Urinary bladder (tissue), 3 donors: ENCODE measurements at regions not wholly inside any gene's neighbourhood (a gene's known extent, or its start where the extent isn't known, plus 50 kb on each side); places are given as distances from the start of the nearest gene placed in this dataset.

Experiments used
- DNase-seq: peaks from one replicate; pipeline ENCODE4 v3.0.0-alpha.2; 2015; ENCODE audit errors: extremely low spot score
- H3K27ac ChIP-seq: one replicate; pipeline ENCODE4 v1.5.1; 2013; ENCODE audit warnings: low read depth, mild to moderate bottlenecking, moderate library complexity
- H3K36me3 ChIP-seq: one replicate; pipeline ENCODE4 v1.6.1; 2013; ENCODE audit warnings: mild to moderate bottlenecking, moderate library complexity; ENCODE audit not compliant: insufficient read depth
- H3K4me1 ChIP-seq: one replicate; pipeline ENCODE4 v1.6.1; 2013; ENCODE audit warnings: mild to moderate bottlenecking, moderate library complexity; ENCODE audit not compliant: insufficient read depth
- H3K4me3 ChIP-seq: one replicate; pipeline ENCODE4 v1.5.1; 2013; ENCODE audit warnings: low read depth, low read length
- WGBS: extraction: QIAGEN DNeasy Blood & Tissue Kit; methylation state at CpG from one replicate; pipeline ENCODE4 v1.1.7; 2013; 5-methylcytosine and 5-hydroxymethylcytosine counted together
- donor health status: healthy with polysubstance abuse.
- donor health status: healthy.

- Histone ChIP-seq H3K4me1 (no peaks in the 10 kb centered on the region), H3K36me3 (no peaks in the 10 kb centered on the region), H3K27ac (no peak overlapping the region), H3K4me3 (no peak overlapping the region)
- no peak for DNase-seq
- WGBS: 94% methylated on average over 4 of the region's 4 CpGs
These were observed 131.6 kb downstream of the OSR1 start for GRCh38 chr2:19226871-19227270.

- Histone ChIP-seq H3K4me1 (no peaks in the 10 kb centered on the region), H3K27ac (no peak overlapping the region), H3K4me3 (no peak overlapping the region), H3K36me3 (no peaks in the 10 kb centered on the region)
- DNase-seq: no peak
- WGBS: 83% methylated on average over 6 of the region's 6 CpGs
These were observed 132.0 kb downstream of the OSR1 start for GRCh38 chr2:19226386-19226785.

- no peak overlapping the region for H3K27ac ChIP-seq
- DNase-seq: no peak
- no peaks in the 10 kb centered on the region for H3K36me3 ChIP-seq
- no peak overlapping the region for H3K4me3 ChIP-seq
- WGBS: 100% methylated on average over 1 of the region's 1 CpG
- no peaks in the 10 kb centered on the region for H3K4me1 ChIP-seq
These were observed 132.5 kb downstream of the OSR1 start for GRCh38 chr2:19225931-19226330.

- Histone ChIP-seq H3K4me3 (no peak overlapping the region), H3K36me3 (no peaks in the 10 kb centered on the region), H3K4me1 (no peaks in the 10 kb centered on the region), H3K27ac (no peak overlapping the region)
- DNase-seq: no peak
These were observed 133.3 kb downstream of the OSR1 start for GRCh38 chr2:19225126-19225525.

GRCh38 chr2:19224486-19224885, 133.9 kb downstream of the OSR1 start:
- no peaks in the 10 kb centered on the region for H3K4me1 ChIP-seq
- H3K27ac ChIP-seq: no peak overlapping the region
- WGBS: 68% methylated on average over 1 of the region's 1 CpG
- no peak overlapping the region for H3K4me3 ChIP-seq
- no peak for DNase-seq
- no peaks in the 10 kb centered on the region for H3K36me3 ChIP-seq

GRCh38 chr2:19224011-19224410, 134.4 kb downstream of the OSR1 start:
- Histone ChIP-seq H3K4me3 (no peak overlapping the region), H3K36me3 (no peaks in the 10 kb centered on the region), H3K4me1 (no peaks in the 10 kb centered on the region), H3K27ac (no peak overlapping the region)
- DNase-seq: no peak
- 58% methylated on average over 5 of the region's 5 CpGs for WGBS

- DNase-seq: no peak
- 93% methylated on average over 2 of the region's 2 CpGs for WGBS
These were observed 139.4 kb downstream of the OSR1 start for GRCh38 chr2:19219060-19219459.

GRCh38 chr2:19218166-19218565, 140.3 kb downstream of the OSR1 start:
- no peak for DNase-seq
- no peaks in the 10 kb centered on the region for H3K36me3 ChIP-seq
- WGBS: 92% methylated on average over 2 of the region's 2 CpGs
- no peaks in the 10 kb centered on the region for H3K4me1 ChIP-seq
- H3K4me3 ChIP-seq: no peak overlapping the region
- no peak overlapping the region for H3K27ac ChIP-seq

More at GRCh38 chr2:19219060-19219459, 139.4 kb downstream of the OSR1 start:
- H3K36me3 ChIP-seq: no peaks in the 10 kb centered on the region
- H3K27ac ChIP-seq: no peak overlapping the region
- no peak overlapping the region for H3K4me3 ChIP-seq
- no peaks in the 10 kb centered on the region for H3K4me1 ChIP-seq

DNA sequence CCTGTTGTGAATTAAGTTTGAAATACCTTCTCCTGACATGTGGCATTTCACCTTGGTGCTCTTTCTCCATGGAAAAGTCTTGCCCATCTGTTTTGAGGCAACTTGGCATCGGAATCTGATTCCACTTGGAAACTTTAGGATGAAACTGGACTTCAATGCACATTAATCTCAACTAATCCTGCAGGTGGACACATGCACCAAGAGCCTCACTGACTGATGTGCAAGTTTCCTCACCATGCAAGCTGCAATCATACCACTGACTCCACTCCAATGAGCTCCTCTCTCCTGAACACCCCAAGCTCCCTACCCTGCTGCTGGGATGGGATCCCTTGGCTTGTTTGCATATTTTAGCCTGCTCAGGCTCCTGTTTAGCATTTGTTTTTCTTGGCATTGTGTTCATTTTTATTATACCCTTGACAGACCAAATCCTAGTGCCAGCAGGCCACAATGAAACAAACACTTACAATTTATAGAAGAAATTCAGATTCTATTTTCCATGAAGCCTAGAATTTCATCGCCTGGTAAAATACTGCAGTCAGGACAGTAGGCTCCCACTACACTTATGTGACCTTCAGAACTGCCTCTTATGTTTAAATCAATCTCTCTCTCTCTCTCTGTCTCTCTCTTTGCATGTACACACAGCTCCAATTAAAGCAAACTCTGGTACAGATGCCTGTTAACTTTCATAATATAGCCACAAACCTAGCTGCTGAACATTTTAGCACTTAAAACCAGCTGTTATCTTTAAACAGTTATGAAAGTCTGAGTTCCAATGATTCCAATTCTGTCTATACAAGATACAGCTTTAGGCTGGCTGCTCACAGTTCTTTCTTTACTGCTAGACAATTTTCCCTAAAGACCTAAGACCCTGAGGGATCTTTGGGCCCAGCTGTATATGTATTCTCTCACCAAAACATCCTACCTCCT, 141.5 kb downstream of the OSR1 start:
- no peak for DNase-seq
- no peak overlapping the region for H3K27ac ChIP-seq
- no peaks in the 10 kb centered on the region for H3K4me1 ChIP-seq
- no peaks in the 10 kb centered on the region for H3K36me3 ChIP-seq
- H3K4me3 ChIP-seq: no peak overlapping the region
- 85% methylated on average over 2 of the region's 2 CpGs for WGBS

GRCh38 chr2:19216238-19216637, 142.2 kb downstream of the OSR1 start:
- Histone ChIP-seq H3K36me3 (no peaks in the 10 kb centered on the region), H3K4me3 (no peak overlapping the region), H3K4me1 (no peaks in the 10 kb centered on the region), H3K27ac (no peak overlapping the region)
- 96% methylated on average over 2 of the region's 2 CpGs for WGBS
- DNase-seq: no peak

- Histone ChIP-seq H3K4me1 (no peaks in the 10 kb centered on the region), H3K4me3 (no peak overlapping the region), H3K27ac (no peak overlapping the region), H3K36me3 (no peaks in the 10 kb centered on the region)
- WGBS: 82% methylated on average over 5 of the region's 5 CpGs
- no peak for DNase-seq
These were observed 143.6 kb downstream of the OSR1 start for GRCh38 chr2:19214682-19215391.

GRCh38 chr2:19209575-19210341, 148.7 kb downstream of the OSR1 start:
- no peak for DNase-seq
- 87% methylated on average over 7 of the region's 7 CpGs for WGBS

GRCh38 chr2:19208479-19209199, 149.8 kb downstream of the OSR1 start:
- Histone ChIP-seq H3K4me3 (no peak overlapping the region), H3K36me3 (no peaks in the 10 kb centered on the region), H3K27ac (no peak overlapping the region), H3K4me1 (no peaks in the 10 kb centered on the region)
- no peak for DNase-seq
- WGBS: 81% methylated on average over 4 of the region's 4 CpGs

More at GRCh38 chr2:19209575-19210341, 148.7 kb downstream of the OSR1 start:
- H3K36me3 ChIP-seq: no peaks in the 10 kb centered on the region
- H3K27ac ChIP-seq: no peak overlapping the region
- no peak overlapping the region for H3K4me3 ChIP-seq
- no peaks in the 10 kb centered on the region for H3K4me1 ChIP-seq
